Uterus (tissue), 2 donors: ENCODE measurements at regions not wholly inside any gene's neighbourhood (a gene's known extent, or its start where the extent isn't known, plus 50 kb on each side); places are given as distances from the start of the nearest gene placed in this dataset.

Source experiments
- POLR2A ChIP-seq, 2 donors: fragments of 450-650 bp; IDR thresholded peaks; one replicate each; pipeline ENCODE4 v1.6.1; 2016; ENCODE audit warnings: antibody characterized with exemption in 2 of 2, mild to moderate bottlenecking in 1 of 2, moderate library complexity in 1 of 2
- TF ChIP-seq, protein P1 (sequence below), 4 experiments: fragments of 200-600 bp in 2 of 4; fragments of 450-650 bp in 2 of 4; sonication (generic) in 2 of 4; IDR thresholded peaks; one replicate each; pipeline ENCODE4 v1.5.1; 2016 to 2019; ENCODE audit warnings: antibody characterized with exemption in 4 of 4, mild to moderate bottlenecking in 2 of 4, moderate library complexity in 1 of 4

- TF ChIP-seq, protein P1, sequence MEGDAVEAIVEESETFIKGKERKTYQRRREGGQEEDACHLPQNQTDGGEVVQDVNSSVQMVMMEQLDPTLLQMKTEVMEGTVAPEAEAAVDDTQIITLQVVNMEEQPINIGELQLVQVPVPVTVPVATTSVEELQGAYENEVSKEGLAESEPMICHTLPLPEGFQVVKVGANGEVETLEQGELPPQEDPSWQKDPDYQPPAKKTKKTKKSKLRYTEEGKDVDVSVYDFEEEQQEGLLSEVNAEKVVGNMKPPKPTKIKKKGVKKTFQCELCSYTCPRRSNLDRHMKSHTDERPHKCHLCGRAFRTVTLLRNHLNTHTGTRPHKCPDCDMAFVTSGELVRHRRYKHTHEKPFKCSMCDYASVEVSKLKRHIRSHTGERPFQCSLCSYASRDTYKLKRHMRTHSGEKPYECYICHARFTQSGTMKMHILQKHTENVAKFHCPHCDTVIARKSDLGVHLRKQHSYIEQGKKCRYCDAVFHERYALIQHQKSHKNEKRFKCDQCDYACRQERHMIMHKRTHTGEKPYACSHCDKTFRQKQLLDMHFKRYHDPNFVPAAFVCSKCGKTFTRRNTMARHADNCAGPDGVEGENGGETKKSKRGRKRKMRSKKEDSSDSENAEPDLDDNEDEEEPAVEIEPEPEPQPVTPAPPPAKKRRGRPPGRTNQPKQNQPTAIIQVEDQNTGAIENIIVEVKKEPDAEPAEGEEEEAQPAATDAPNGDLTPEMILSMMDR (IDR thresholded peaks at IDR 0.05), result no peak
- TF ChIP-seq POLR2A (IDR thresholded peaks at IDR 0.05), result no peak
These were observed 59.9 kb downstream of the FAT3 start for GRCh38 chr11:92284558-92284957.
